GM12878 (cell line): ENCODE measurements at regions not wholly inside any gene's neighbourhood (a gene's known extent, or its start where the extent isn't known, plus 50 kb on each side); places are given as distances from the start of the nearest gene placed in this dataset.

Experiments used
- ATAC-seq: fragments of 200-7000 bp; cut with Tn5 transposase; 3 replicates; pipeline ENCODE4 v1.9.1; 2020; ENCODE audit warnings: mild to moderate bottlenecking, moderate library complexity
- BruUV-seq: library from RNA; stranded (reverse); fragments of 400-500 nt; replicated peaks from 2 replicates; lab custom pipeline; 2021; lab: Mats Ljungman, UMichigan
- CTCF ChIA-PET: fragments of 300-600 bp; sonication (Branson Sonifier 250); formaldehyde crosslinking; extraction: SDS; loops from one replicate; lab custom pipeline; 2021; ENCODE audit warnings: inconsistent platforms; lab: Yijun Ruan, JAX
- POLR2A ChIA-PET: fragments of 350-600 bp; formaldehyde crosslinking; extraction: SDS; loops from one replicate; lab custom pipeline; 2021; ENCODE audit warnings: inconsistent platforms; lab: Charles Lee
- RAD21 ChIA-PET: fragments of 300-600 bp; sonication (Branson Sonifier 250); formaldehyde crosslinking; loops from one replicate; lab custom pipeline; 2023; ENCODE audit warnings: antibody characterized with exemption; ENCODE audit not compliant: unreplicated experiment; lab: Charles Lee
- SMC1A ChIA-PET: fragments of 300-600 bp; sonication (Branson Sonifier 250); formaldehyde crosslinking; loops from one replicate; lab custom pipeline; 2023; ENCODE audit not compliant: unreplicated experiment, uncharacterized antibody; lab: Charles Lee
- DNase-seq: peaks from one replicate; pipeline ENCODE4 v3.0.0-alpha.2; 2011; ENCODE audit warnings: low read depth, low spot score
- FAIRE-seq: peaks from 3 replicates; lab custom pipeline; 2011; peaks lifted over from hg19 to GRCh38; lab: Jason Lieb, UNC
- H2AFZ ChIP-seq: 2 replicates; pipeline ENCODE4 v1.6.0; 2011; ENCODE audit warnings: low read depth, low read length, control low read depth; ENCODE audit not compliant: control insufficient read depth
- H3K27ac ChIP-seq: 2 replicates; pipeline ENCODE4 v1.5.1; 2011; ENCODE audit warnings: control low read depth; ENCODE audit not compliant: control insufficient read depth, insufficient read depth
- H3K27me3 ChIP-seq, 2 experiments: replicated peaks in 1 of 2; 2 replicates each; pipeline versions ENCODE4 v1.6.0 to v1.6.1; 2011; ENCODE audit warnings: low read length in 1 of 2; ENCODE audit not compliant: control insufficient read depth in 2 of 2, insufficient read depth in 2 of 2
- H3K36me3 ChIP-seq, 2 experiments: 2 replicates each; pipeline ENCODE4 v1.5.1; 2011; ENCODE audit warnings: low read length in 1 of 2; ENCODE audit not compliant: control insufficient read depth in 2 of 2, insufficient read depth in 2 of 2
- H3K4me1 ChIP-seq: 2 replicates; pipeline ENCODE4 v1.6.1; 2011; ENCODE audit warnings: mild to moderate bottlenecking, low read length, moderate library complexity, mixed read lengths; ENCODE audit not compliant: control insufficient read depth, insufficient read depth
- H3K4me2 ChIP-seq: 2 replicates; pipeline ENCODE4 v1.6.0; 2011; ENCODE audit warnings: control low read depth; ENCODE audit not compliant: control insufficient read depth, insufficient read depth
- H3K4me3 ChIP-seq: fragments of 200-600 bp; sonication (generic); 2 replicates; pipeline ENCODE4 v1.5.1; 2016
- H3K79me2 ChIP-seq: 2 replicates; pipeline ENCODE4 v1.6.0; 2011; ENCODE audit warnings: low read length; ENCODE audit not compliant: control insufficient read depth, insufficient read depth
- H3K9ac ChIP-seq: 2 replicates; pipeline ENCODE4 v1.8.0; 2011; ENCODE audit warnings: low read length, control low read depth, mixed read lengths; ENCODE audit not compliant: control insufficient read depth, insufficient read depth
- H3K9me3 ChIP-seq: replicated peaks from 3 replicates; pipeline ENCODE4 v1.5.1; 2011; ENCODE audit warnings: mild to moderate bottlenecking, low read length; ENCODE audit not compliant: control insufficient read depth, insufficient read depth
- H4K20me1 ChIP-seq: 2 replicates; pipeline ENCODE4 v1.6.0; 2011; ENCODE audit not compliant: control insufficient read depth, insufficient read depth
- ATF7 ChIP-seq: fragments of 450-650 bp; IDR thresholded peaks from 2 replicates; pipeline ENCODE4 v1.6.1; 2016; ENCODE audit warnings: low read depth, mild to moderate bottlenecking
- CEBPZ ChIP-seq: fragments of 150-350 bp; IDR thresholded peaks from 2 replicates; pipeline ENCODE4 v1.6.1; 2016; ENCODE audit warnings: low read depth, low read length
- IRF5 ChIP-seq: fragments of 450-650 bp; IDR thresholded peaks from 2 replicates; pipeline ENCODE4 v1.6.1; 2017; ENCODE audit warnings: borderline replicate concordance
- MAX ChIP-seq: IDR thresholded peaks from 2 replicates; pipeline ENCODE4 v1.6.1; 2012; ENCODE audit warnings: low read depth, low read length, improper control_type of control experiment
- PAX8 ChIP-seq: fragments of 450-650 bp; IDR thresholded peaks from 2 replicates; pipeline ENCODE4 v1.6.1; 2017; ENCODE audit warnings: mild to moderate bottlenecking, moderate library complexity
- POLR2AphosphoS5 ChIP-seq: IDR thresholded peaks from 2 replicates; pipeline ENCODE4 v1.6.1; 2011; ENCODE audit warnings: mild to moderate bottlenecking, low read length, inconsistent platforms
- SRF ChIP-seq, 2 experiments: IDR thresholded peaks; 2 replicates each; pipeline ENCODE4 v1.6.1; 2011; ENCODE audit warnings: low read depth in 2 of 2, low read length in 2 of 2, mild to moderate bottlenecking in 1 of 2, moderate library complexity in 1 of 2
- ZBED1 ChIP-seq: IDR thresholded peaks from 2 replicates; pipeline ENCODE4 v1.6.1; 2016; ENCODE audit warnings: borderline replicate concordance
- ZNF217 ChIP-seq: fragments of 450-650 bp; IDR thresholded peaks from 2 replicates; pipeline ENCODE4 v1.6.1; 2017; ENCODE audit warnings: antibody characterized with exemption, mild to moderate bottlenecking
- WGBS: methylation state at CpG from one replicate; pipeline ENCODE4 v1.1.6; 2016; ENCODE audit warnings: low lambda C conversion rate; ENCODE audit not compliant: insufficient replicate concordance, insufficient coverage; ENCODE audit errors: missing lambda C conversion rate; 5-methylcytosine and 5-hydroxymethylcytosine counted together
- in situ Hi-C: fragments of 300-500 bp; cut with MboI; formaldehyde crosslinking; loops from 9 replicates; pipeline ENCODE4 v1.14.3; 2018; ENCODE audit warnings: mixed read lengths
- intact Hi-C: fragments of 100-400 bp; cut with micrococcal nuclease; formaldehyde crosslinking; loops from one replicate; pipeline ENCODE4 v1.14.2; 2022; ENCODE audit not compliant: unreplicated experiment
- TF ChIP-seq, protein P1 (sequence below): fragments of 450-650 bp; IDR thresholded peaks from 2 replicates; pipeline ENCODE4 v1.6.1; 2017; ENCODE audit warnings: antibody characterized with exemption, mild to moderate bottlenecking, moderate library complexity
- TF ChIP-seq, protein P2 (sequence below): fragments of 450-650 bp; IDR thresholded peaks from 2 replicates; pipeline ENCODE4 v1.6.1; 2018; ENCODE audit warnings: mild to moderate bottlenecking, low read depth, moderate library complexity; ENCODE audit not compliant: partially characterized antibody
- TF ChIP-seq, protein P3 (sequence below): fragments of 450-650 bp; IDR thresholded peaks from 2 replicates; pipeline ENCODE4 v1.6.1; 2016; ENCODE audit warnings: mild to moderate bottlenecking

GRCh38 chr12:71060426-71060825 lies 97.4 kb downstream of the TSPAN8 start (continued):
- TF ChIP-seq, protein P1, sequence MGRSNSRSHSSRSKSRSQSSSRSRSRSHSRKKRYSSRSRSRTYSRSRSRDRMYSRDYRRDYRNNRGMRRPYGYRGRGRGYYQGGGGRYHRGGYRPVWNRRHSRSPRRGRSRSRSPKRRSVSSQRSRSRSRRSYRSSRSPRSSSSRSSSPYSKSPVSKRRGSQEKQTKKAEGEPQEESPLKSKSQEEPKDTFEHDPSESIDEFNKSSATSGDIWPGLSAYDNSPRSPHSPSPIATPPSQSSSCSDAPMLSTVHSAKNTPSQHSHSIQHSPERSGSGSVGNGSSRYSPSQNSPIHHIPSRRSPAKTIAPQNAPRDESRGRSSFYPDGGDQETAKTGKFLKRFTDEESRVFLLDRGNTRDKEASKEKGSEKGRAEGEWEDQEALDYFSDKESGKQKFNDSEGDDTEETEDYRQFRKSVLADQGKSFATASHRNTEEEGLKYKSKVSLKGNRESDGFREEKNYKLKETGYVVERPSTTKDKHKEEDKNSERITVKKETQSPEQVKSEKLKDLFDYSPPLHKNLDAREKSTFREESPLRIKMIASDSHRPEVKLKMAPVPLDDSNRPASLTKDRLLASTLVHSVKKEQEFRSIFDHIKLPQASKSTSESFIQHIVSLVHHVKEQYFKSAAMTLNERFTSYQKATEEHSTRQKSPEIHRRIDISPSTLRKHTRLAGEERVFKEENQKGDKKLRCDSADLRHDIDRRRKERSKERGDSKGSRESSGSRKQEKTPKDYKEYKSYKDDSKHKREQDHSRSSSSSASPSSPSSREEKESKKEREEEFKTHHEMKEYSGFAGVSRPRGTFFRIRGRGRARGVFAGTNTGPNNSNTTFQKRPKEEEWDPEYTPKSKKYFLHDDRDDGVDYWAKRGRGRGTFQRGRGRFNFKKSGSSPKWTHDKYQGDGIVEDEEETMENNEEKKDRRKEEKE, result no peak
- TF ChIP-seq, protein P2, sequence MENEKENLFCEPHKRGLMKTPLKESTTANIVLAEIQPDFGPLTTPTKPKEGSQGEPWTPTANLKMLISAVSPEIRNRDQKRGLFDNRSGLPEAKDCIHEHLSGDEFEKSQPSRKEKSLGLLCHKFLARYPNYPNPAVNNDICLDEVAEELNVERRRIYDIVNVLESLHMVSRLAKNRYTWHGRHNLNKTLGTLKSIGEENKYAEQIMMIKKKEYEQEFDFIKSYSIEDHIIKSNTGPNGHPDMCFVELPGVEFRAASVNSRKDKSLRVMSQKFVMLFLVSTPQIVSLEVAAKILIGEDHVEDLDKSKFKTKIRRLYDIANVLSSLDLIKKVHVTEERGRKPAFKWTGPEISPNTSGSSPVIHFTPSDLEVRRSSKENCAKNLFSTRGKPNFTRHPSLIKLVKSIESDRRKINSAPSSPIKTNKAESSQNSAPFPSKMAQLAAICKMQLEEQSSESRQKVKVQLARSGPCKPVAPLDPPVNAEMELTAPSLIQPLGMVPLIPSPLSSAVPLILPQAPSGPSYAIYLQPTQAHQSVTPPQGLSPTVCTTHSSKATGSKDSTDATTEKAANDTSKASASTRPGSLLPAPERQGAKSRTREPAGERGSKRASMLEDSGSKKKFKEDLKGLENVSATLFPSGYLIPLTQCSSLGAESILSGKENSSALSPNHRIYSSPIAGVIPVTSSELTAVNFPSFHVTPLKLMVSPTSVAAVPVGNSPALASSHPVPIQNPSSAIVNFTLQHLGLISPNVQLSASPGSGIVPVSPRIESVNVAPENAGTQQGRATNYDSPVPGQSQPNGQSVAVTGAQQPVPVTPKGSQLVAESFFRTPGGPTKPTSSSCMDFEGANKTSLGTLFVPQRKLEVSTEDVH, result no peak
- no peak for TF ChIP-seq SRF (IDR thresholded peaks at IDR 0.05; ENCODE audit: low read depth in 2 of 2, low read length in 2 of 2)
- TF ChIP-seq, all 136 proteins: peak for 0

DNA sequence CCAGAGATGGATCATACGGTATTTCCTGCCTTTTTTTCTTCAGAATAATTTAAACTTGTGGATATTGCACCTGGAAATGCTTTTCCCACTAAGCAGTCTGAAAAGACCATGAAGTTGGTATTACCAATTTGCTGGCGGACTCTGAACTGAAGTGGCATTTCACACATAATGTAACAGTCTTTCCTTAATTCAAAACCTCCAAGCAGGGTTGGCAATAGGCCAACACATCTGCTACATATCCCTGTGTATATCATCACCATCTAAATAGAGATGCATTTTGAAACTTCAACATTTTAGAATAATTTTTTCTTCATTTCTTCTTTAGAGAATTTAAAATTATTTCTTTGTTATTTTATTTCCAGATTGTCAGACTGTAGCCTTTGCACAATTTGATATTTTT lies 100.5 kb downstream of the TSPAN8 start:
- H3K79me2 ChIP-seq, result no peaks in the 10 kb centered on the region
- no peaks in the 10 kb centered on the region for H3K4me1 ChIP-seq
- ChIA-PET RAD21 (no interaction called here), CTCF (no interaction called here), POLR2A (no interaction called here), SMC1A (no interaction called here)
- no peaks in the 10 kb centered on the region for H4K20me1 ChIP-seq
- H3K27ac ChIP-seq, result no peak overlapping the region
- no TSS peak for BruUV-seq
- no peak for FAIRE-seq
- H3K9ac ChIP-seq, result no peak overlapping the region
- no peak for DNase-seq
- H3K9me3 ChIP-seq, result no peaks in the 10 kb centered on the region
- H3K27me3 ChIP-seq, result no peaks in the 10 kb centered on the region
- no peak for ATAC-seq
- intact Hi-C loops, result no loop called here
- H3K36me3 ChIP-seq, result no peaks in the 10 kb centered on the region
- 0% methylated on average over 2 of the region's 2 CpGs for WGBS
- H2AFZ ChIP-seq, result no peak overlapping the region
- in situ Hi-C loops, result no loop called here
- H3K4me2 ChIP-seq, result no peak overlapping the region
- H3K4me3 ChIP-seq, result no peak overlapping the region
- TF ChIP-seq, protein P3, sequence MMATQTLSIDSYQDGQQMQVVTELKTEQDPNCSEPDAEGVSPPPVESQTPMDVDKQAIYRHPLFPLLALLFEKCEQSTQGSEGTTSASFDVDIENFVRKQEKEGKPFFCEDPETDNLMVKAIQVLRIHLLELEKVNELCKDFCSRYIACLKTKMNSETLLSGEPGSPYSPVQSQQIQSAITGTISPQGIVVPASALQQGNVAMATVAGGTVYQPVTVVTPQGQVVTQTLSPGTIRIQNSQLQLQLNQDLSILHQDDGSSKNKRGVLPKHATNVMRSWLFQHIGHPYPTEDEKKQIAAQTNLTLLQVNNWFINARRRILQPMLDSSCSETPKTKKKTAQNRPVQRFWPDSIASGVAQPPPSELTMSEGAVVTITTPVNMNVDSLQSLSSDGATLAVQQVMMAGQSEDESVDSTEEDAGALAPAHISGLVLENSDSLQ, result no peak
- no peak for TF ChIP-seq ATF7
- no peak for TF ChIP-seq MAX
- no peak for TF ChIP-seq ZNF217
- TF ChIP-seq POLR2AphosphoS5, result no peak
- TF ChIP-seq CEBPZ, result no peak
- TF ChIP-seq IRF5, result no peak
- no peak for TF ChIP-seq PAX8
- TF ChIP-seq ZBED1, result no peak
